GM13976 (cell line): ENCODE measurements at regions not wholly inside any gene's neighbourhood (a gene's known extent, or its start where the extent isn't known, plus 50 kb on each side); places are given as distances from the start of the nearest gene placed in this dataset.

Experiments
- DNase-seq: peaks from one replicate; pipeline ENCODE4 v3.0.0; 2012; ENCODE audit warnings: low spot score
- CTCF ChIP-seq: IDR thresholded peaks from 2 replicates; pipeline ENCODE4 v1.5.1; 2012; ENCODE audit warnings: borderline replicate concordance, mild to moderate bottlenecking; ENCODE audit not compliant: insufficient read depth; ENCODE audit errors: extremely low read depth, missing control alignments, control extremely low read depth
- in situ Hi-C: fragments of 300-500 bp; cut with MboI; formaldehyde crosslinking; loops from one replicate; pipeline ENCODE4 v1.12.0; 2022; ENCODE audit warnings: low sequenced_read_pairs, mixed read lengths, inconsistent platforms; ENCODE audit not compliant: unreplicated experiment

- in situ Hi-C loops, result no loop called here
- no peak for DNase-seq
- no peak for TF ChIP-seq CTCF
These were observed 660.9 kb upstream of the LMO3 start for GRCh38 chr12:17266856-17267255.

DNA sequence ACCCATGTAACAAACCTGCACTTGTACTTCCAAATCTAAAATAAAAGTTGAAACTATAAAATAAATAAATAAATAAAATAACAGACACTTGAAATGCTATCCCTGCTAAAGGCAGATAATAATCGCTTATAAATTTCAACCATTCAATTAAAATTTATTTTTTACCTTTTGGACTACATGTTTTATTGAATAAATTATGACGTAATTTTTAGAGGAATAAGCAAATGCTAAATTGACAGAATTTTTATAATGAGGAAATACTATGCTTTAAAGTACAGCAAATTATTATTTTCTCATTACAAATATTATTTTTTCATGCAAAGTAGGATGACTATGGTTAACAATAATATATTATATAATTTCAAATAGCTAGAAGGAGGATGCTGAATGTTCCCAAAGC, 658.6 kb upstream of the LMO3 start:
- DNase-seq, result no peak
- in situ Hi-C loops, result no loop called here
- no peak for TF ChIP-seq CTCF

- DNase-seq, result no peak
- in situ Hi-C loops, result no loop called here
- no peak for TF ChIP-seq CTCF
These were observed 633.9 kb upstream of the LMO3 start for GRCh38 chr12:17239874-17240273.

GRCh38 chr12:17235996-17236395, 630.0 kb upstream of the LMO3 start:
- no peak for DNase-seq
- TF ChIP-seq CTCF, result no peak
- in situ Hi-C loops, result no loop called here

- in situ Hi-C loops, result no loop called here
- DNase-seq, result no peak
- no peak for TF ChIP-seq CTCF
These were observed 610.0 kb upstream of the LMO3 start for GRCh38 chr12:17215759-17216570.

- DNase-seq, result no peak
- TF ChIP-seq CTCF, result no peak
- in situ Hi-C loops, result no loop called here
These were observed 609.0 kb upstream of the LMO3 start for GRCh38 chr12:17214929-17215328.
